B cell (primary cell): ENCODE measurements at regions not wholly inside any gene's neighbourhood (a gene's known extent, or its start where the extent isn't known, plus 50 kb on each side); places are given as distances from the start of the nearest gene placed in this dataset.
"Not testable (repeated sequence)": the region's sequence is repeated elsewhere in the genome, so short reads cannot be mapped to it uniquely, and the experiment has no call there.

ENCODE experiments used
- ATAC-seq: fragments of 200-7000 bp; cut with Tn5 transposase; one replicate; pipeline ENCODE4 v1.10.0; 2021; ENCODE audit warnings: low read depth, mild to moderate bottlenecking, moderate number of reproducible peaks, moderate library complexity
- CTCF ChIA-PET: fragments of 350-600 bp; sonication (Branson Sonifier 250); formaldehyde crosslinking; loops from one replicate; lab custom pipeline; 2021; ENCODE audit warnings: antibody characterized with exemption, inconsistent platforms; lab: Charles Lee
- POLR2A ChIA-PET: fragments of 350-600 bp; sonication (Branson Sonifier 250); formaldehyde crosslinking; loops from one replicate; lab custom pipeline; 2021; ENCODE audit warnings: antibody characterized with exemption; lab: Charles Lee
- DNase-seq: peaks from one replicate; pipeline ENCODE4 v3.0.0; 2013
- H2AFZ ChIP-seq: 2 replicates; pipeline ENCODE4 v1.6.1; 2012; ENCODE audit warnings: mild to moderate bottlenecking, low read depth, low read length; ENCODE audit not compliant: insufficient read depth, poor library complexity, severe bottlenecking
- H3K27ac ChIP-seq, 2 donors: 1 replicate in 1 of 2; 2 replicates in 1 of 2; pipeline ENCODE4 v1.5.1; 2012 to 2013; ENCODE audit warnings: low read length in 2 of 2, mild to moderate bottlenecking in 2 of 2, moderate library complexity in 1 of 2
- H3K27me3 ChIP-seq, 4 experiments: fragments of 200-600 bp in 1 of 4; sonication (generic) in 1 of 4; replicated peaks in 1 of 4; 1 replicate in 2 of 4; 2 replicates in 2 of 4; pipeline versions ENCODE4 v1.6.1 to v1.7.0; 2013 to 2016; ENCODE audit warnings: low read length in 3 of 4, mild to moderate bottlenecking in 2 of 4, mixed read lengths in 1 of 4, moderate library complexity in 1 of 4; ENCODE audit not compliant: insufficient read depth in 4 of 4, control insufficient read depth in 3 of 4; ENCODE audit errors: control extremely low read depth in 1 of 4
- H3K36me3 ChIP-seq, 2 experiments: replicated peaks in 1 of 2; 1 replicate in 1 of 2; 2 replicates in 1 of 2; pipeline versions ENCODE4 v1.6.1 to v1.7.1; 2013; ENCODE audit warnings: low read length in 1 of 2; ENCODE audit not compliant: insufficient read depth in 2 of 2, control insufficient read depth in 1 of 2; ENCODE audit errors: control extremely low read depth in 1 of 2, extremely low read depth in 1 of 2
- H3K4me1 ChIP-seq, 2 donors: fragments of 200-600 bp in 1 of 2; sonication (generic) in 1 of 2; 1 replicate in 1 of 2; 2 replicates in 1 of 2; pipeline versions ENCODE4 v1.5.1 to v1.6.1; 2013 to 2017; ENCODE audit warnings: low read length in 2 of 2; ENCODE audit not compliant: control insufficient read depth in 2 of 2, insufficient read depth in 2 of 2
- H3K4me2 ChIP-seq: replicated peaks from 2 replicates; pipeline ENCODE3; 2012; ENCODE audit warnings: mild to moderate bottlenecking, low read depth, low read length; ENCODE audit not compliant: poor library complexity, severe bottlenecking
- H3K4me3 ChIP-seq, 5 experiments: fragments of 200-600 bp in 1 of 5; sonication (generic) in 1 of 5; 1 replicate in 3 of 5; 2 replicates in 2 of 5; pipeline versions ENCODE4 v1.5.1 to v1.7.0; 2011 to 2016; ENCODE audit warnings: low read length in 4 of 5, mild to moderate bottlenecking in 4 of 5, low read depth in 2 of 5, control low read depth in 1 of 5, moderate library complexity in 1 of 5; ENCODE audit not compliant: insufficient read depth in 1 of 5; ENCODE audit errors: control extremely low read depth in 1 of 5, extremely low read depth in 1 of 5
- H3K79me2 ChIP-seq: fragments of 200-600 bp; sonication (generic); one replicate; pipeline ENCODE4 v1.6.0; 2016; ENCODE audit warnings: low read length; ENCODE audit not compliant: control insufficient read depth, insufficient read depth
- H3K9ac ChIP-seq: fragments of 200-600 bp; sonication (generic); 2 replicates; pipeline ENCODE4 v1.6.1; 2017; ENCODE audit warnings: mild to moderate bottlenecking, low read length, moderate library complexity
- H3K9me3 ChIP-seq, 3 donors: one replicate each; pipeline versions ENCODE4 v1.6.1 to v1.7.1; 2013; ENCODE audit warnings: low read length in 2 of 3; ENCODE audit not compliant: control insufficient read depth in 2 of 3, insufficient read depth in 1 of 3; ENCODE audit errors: control extremely low read depth in 1 of 3
- H4K20me1 ChIP-seq: 2 replicates; pipeline ENCODE4 v1.6.0; 2012; ENCODE audit warnings: mild to moderate bottlenecking, low read length; ENCODE audit not compliant: insufficient read depth, control insufficient read depth, poor library complexity, severe bottlenecking
- H3K27ac Mint-ChIP-seq: one replicate; pipeline ENCODE4 v1.8.0; 2021; ENCODE audit warnings: mixed read lengths
- H3K27me3 Mint-ChIP-seq: one replicate; pipeline ENCODE4 v1.8.0; 2021; ENCODE audit warnings: mixed read lengths
- H3K4me1 Mint-ChIP-seq: one replicate; pipeline ENCODE4 v1.8.0; 2021; ENCODE audit warnings: mixed read lengths
- H3K4me3 Mint-ChIP-seq: one replicate; pipeline ENCODE4 v1.8.0; 2021; ENCODE audit warnings: mixed read lengths
- H3K9me3 Mint-ChIP-seq: one replicate; pipeline ENCODE4 v1.8.0; 2022; ENCODE audit warnings: mixed read lengths; ENCODE audit not compliant: insufficient read depth
- CTCF ChIP-seq: fragments of 200-600 bp; IDR thresholded peaks from one replicate; pipeline ENCODE4 v1.8.0; 2022; ENCODE audit warnings: antibody characterized with exemption, mild to moderate bottlenecking
- EZH2 ChIP-seq: IDR thresholded peaks from 2 replicates; pipeline ENCODE4 v1.6.1; 2012; ENCODE audit warnings: borderline replicate concordance, low read depth, mild to moderate bottlenecking, moderate library complexity, low read length; ENCODE audit not compliant: insufficient read depth, poor library complexity, severe bottlenecking
- WGBS: methylation state at CpG from one replicate; pipeline ENCODE4 v1.1.5; 2013; ENCODE audit warnings: missing lambda C conversion rate; ENCODE audit not compliant: insufficient coverage; 5-methylcytosine and 5-hydroxymethylcytosine counted together
- intact Hi-C: fragments of 100-400 bp; cut with micrococcal nuclease; formaldehyde crosslinking; loops from one replicate; pipeline ENCODE4 v1.10.0; 2022

- intact Hi-C loops: no loop called here
- Histone ChIP-seq H3K4me2 (no peak overlapping the region), H3K36me3 (no peaks in the 10 kb centered on the region), H3K27ac (no peak overlapping the region), H3K27me3 (no peaks in the 10 kb centered on the region), H3K4me3 (no peak overlapping the region), H3K79me2 (no peaks in the 10 kb centered on the region), H3K9ac (no peak overlapping the region), H4K20me1 (no peaks in the 10 kb centered on the region), H3K9me3 (no peaks in the 10 kb centered on the region), H3K4me1 (peaks cover 0 to 8% of the 10 kb centered on the region in 2 donors), H2AFZ (no peak overlapping the region)
- DNase-seq: no peak
- Mint-ChIP-seq H3K4me3 (no peak overlapping the region), H3K27me3 (no peaks in the 10 kb centered on the region), H3K27ac (no peak overlapping the region), H3K4me1 (peaks cover 9% of the 10 kb centered on the region), H3K9me3 (no peaks in the 10 kb centered on the region)
- no peak for ATAC-seq
- 77% methylated on average over 11 of the region's 15 CpGs for WGBS
- CTCF ChIA-PET: no interaction called here
- POLR2A ChIA-PET: no interaction called here
- TF ChIP-seq CTCF: no peak
- no peak for TF ChIP-seq EZH2
Observed at GRCh38 chr12:124673801-124674617, 106.6 kb upstream of the NCOR2 start.

GRCh38 chr12:124669271-124669721, 101.9 kb upstream of the NCOR2 start:
- ATAC-seq, H3K79me2 ChIP-seq, intact Hi-C loops, H3K27ac Mint-ChIP-seq, H3K27me3 Mint-ChIP-seq, H3K4me1 Mint-ChIP-seq, H3K27me3 ChIP-seq, H3K9ac ChIP-seq, POLR2A ChIA-PET, H3K36me3 ChIP-seq, DNase-seq, H3K4me3 ChIP-seq, H3K4me2 ChIP-seq, H2AFZ ChIP-seq, H3K9me3 Mint-ChIP-seq, H3K4me1 ChIP-seq, H3K4me3 Mint-ChIP-seq, H3K27ac ChIP-seq, H4K20me1 ChIP-seq, CTCF ChIA-PET: not testable (repeated sequence)
- WGBS: no CpG with 5 or more reads among the region's 8 CpGs
- H3K9me3 ChIP-seq: peaks cover 0 to 17% (median 3%) of the 10 kb centered on the region in 3 donors
